Left cardiac atrium (tissue), 4 donors: ENCODE measurements at regions not wholly inside any gene's neighbourhood (a gene's known extent, or its start where the extent isn't known, plus 50 kb on each side); places are given as distances from the start of the nearest gene placed in this dataset.

Experiments used
- ATAC-seq, 2 donors: fragments of 200-7000 bp; cut with Tn5 transposase; one replicate each; pipeline ENCODE4 v1.9.1; 2020; ENCODE audit warnings: mild to moderate bottlenecking in 2 of 2, moderate library complexity in 2 of 2
- DNase-seq: peaks from one replicate; pipeline ENCODE4 v3.0.0-alpha.2; 2020
- intact Hi-C, 2 donors: fragments of 100-400 bp; cut with DNase I; formaldehyde crosslinking; loops; one replicate each; pipeline versions ENCODE4 v1.14.1 to v1.15.1; 2022 to 2023
- donor health status: DM: no; HTN: yes; CAD: no.
- donor health status: DM: no; HTN: yes; CAD: no; lungs with severe emphysema.
- donor health status: DM: yes; HTN: yes; CAD: no.
- donor health status: Dilated cardiomyopathy.

DNA sequence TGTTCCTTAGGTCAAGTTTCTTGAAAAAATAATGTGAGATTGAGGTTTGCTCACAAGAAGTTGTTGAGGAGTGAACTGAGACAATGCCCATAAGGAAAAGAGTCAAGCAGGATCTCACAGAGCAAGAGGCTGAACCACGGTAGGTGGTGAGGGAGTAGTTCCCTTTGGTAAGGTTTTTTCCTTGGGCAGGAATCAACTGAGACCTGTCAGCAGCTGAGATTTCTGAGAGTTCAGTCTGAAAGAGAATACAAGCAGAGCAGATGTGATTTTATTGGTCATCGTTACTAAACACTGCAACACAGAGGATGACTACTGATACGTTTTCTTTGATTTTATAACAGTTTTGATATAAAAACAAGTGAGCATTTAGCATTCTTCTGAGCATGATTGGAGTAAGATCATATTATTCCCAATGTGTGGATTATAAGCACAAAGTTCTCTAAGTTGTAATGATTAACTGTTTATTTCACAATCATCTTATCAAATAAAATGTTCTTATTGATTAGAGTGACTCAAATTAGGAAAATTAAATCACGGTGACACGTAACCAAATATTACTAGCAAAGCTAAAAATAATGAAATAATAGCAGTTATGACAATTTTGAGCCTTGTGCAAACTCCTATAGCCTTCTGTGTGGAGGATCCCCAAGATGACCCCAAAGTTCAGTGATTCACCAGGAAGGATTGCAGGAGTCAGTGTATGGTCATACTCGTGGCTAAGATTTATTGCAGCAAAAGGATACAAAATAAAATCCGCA lies 346.2 kb upstream of the ZNF717 start:
- no peak for ATAC-seq
- intact Hi-C loops = no loop called here
- DNase-seq = no peak

DNA sequence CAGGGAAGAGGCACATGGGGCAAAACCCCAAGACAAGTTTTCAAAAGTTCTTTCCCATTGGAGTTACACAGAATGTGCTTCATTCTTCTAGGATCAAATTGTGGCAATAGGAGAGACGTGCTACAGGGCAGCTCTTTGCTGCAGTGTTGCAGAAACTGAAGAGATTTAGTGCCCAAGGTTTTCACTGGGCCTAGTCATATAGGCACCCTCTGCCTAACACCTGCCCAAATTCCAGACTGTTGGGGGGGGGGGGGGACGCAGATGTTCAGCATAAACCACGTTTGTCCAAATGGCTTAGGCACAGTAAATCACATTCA lies 346.8 kb upstream of the ZNF717 start:
- intact Hi-C loops = no loop called here
- no peak for DNase-seq

DNA sequence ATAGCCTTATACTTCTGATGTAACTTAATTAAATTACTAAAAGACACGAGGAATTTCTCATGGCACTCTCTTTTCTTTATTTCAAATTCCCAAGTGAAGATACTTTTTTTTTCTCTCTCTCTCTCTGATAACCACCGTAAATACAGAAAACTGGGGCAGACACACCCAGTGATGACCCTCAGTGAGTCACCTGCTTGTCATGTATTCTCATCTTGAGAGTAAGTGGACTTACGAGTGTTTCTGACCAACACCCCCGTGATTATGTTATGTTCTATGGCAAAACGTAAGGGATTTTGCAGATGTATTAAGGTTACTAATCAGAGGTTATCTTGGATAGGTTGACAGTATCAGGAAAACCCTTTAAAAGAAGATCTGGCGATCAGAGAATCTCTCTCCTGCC lies 348.8 kb upstream of the ZNF717 start:
- intact Hi-C loops = no loop called here
- ATAC-seq = no peak
- no peak for DNase-seq

More for the DNA sequence above, 346.8 kb upstream of the ZNF717 start:
- ATAC-seq = no peak

DNA sequence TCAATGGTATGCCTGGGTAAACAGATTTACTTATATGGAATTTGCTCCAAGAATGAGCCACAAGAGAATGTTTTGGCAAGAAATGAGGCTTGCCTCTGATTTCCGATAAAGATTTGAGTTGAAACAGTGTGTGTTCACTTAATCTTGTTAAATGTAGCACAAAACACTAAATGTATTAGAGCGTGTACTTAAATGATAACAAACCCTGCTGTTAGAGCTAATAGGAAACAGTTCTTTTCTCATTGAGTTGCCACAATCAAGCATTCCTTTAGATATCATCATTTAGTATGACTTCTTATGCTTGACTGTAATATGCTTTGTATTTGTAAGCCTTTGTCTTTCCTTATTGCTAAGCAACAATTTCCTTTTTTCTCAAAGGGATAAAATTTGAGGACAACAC lies 353.6 kb upstream of the ZNF717 start:
- intact Hi-C loops = no loop called here
- no peak for DNase-seq
- no peak for ATAC-seq

DNA sequence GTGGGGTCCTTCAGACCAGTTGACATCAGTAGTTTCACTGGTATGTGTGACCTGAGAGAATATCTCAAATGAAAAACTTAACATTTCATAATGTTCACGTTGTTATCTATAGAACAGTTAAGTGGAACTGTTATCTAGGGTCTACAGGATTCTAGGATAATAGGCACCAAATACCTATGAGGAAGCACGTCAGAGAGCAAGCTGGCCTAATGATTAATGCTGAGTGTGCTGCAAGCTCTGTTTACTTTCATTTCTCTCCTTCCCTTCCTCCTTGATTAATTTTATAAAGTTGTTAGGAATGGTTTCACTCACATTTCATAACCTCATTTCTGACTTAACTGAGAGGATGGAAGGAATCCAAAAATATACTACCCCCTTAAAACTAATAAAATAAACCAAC lies 362.5 kb upstream of the ZNF717 start:
- no peak for ATAC-seq
- intact Hi-C loops = no loop called here
- DNase-seq = no peak

DNA sequence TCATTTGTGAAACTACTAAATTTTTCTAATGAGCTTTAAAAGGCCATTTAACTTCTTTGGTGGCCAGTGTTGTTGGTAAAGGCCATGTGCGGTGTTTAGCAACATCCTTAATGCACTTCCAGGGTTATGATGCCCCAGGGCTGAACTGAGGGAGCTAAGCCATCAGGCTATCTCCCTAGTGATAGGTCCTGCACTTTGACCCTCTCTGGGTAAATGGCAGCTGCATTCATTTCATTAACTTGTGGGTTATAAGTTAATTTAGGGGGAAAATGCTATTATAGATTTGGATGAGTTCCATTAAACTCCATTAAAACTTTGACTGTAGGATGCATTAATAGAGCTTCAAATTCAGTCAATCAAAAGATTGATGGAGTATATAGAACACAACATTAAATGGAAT lies 366.7 kb upstream of the ZNF717 start:
- intact Hi-C loops = no loop called here
- no peak for DNase-seq
- ATAC-seq = no peak

DNA sequence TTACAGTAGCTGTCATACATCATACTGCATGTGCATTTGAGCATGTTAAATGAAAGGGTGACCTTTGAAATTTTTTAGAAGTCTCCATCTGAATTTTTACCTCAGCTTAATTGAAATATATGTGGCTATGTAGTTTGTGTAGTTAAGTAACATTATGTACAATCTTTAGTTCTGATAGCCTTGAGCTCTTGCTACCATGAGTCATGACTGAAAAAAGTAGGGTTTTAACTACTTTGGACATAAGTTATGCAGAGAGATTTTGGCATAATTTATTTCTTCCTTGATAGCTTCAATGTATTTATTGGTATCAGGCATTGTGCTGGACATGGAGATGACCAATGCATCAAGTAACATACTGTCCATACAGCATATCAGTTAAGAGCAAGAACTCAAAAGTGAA lies 376.5 kb upstream of the ZNF717 start:
- intact Hi-C loops = no loop called here
- DNase-seq (no peak), ATAC-seq (no peak)

DNA sequence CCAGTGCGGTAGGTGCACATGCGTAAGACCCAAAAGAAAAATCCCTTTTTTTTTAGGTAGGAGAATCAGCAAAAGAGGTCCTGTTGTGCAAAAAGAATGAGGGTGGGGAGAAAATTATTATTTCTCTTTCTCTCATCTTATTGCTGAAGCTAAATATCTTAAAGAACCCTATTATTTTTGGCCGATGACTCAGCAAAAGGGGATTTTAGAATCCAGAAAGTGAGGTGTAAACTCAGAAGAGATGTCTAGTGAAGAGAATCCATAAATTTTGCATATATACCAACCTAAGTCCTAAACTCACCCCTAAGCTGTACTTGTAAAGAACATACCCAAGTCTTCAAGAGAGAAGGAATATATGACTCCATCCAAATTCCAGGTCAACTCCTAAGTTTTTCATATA lies 386.3 kb upstream of the ZNF717 start:
- intact Hi-C loops = no loop called here
- ATAC-seq = no peak

DNA sequence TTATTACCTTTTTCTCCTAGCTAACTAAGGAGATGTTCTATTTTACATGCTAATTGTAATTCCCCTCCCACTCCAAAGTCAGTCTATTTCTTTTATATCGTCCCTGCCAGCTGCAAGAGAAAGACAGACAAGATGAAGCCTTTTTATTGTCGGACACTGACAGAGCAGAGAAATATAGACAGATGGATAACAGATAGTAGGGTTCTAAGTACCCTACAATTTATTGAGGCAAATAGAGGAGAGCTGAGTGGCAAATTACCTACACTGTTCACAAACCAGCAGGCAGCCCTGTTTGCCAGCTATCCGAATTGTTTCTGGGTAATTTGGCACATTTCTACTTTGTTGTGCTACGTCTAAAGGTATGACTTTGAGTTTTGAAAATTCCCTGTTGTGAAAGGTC lies 392.3 kb upstream of the ZNF717 start:
- intact Hi-C loops = no loop called here

More for the DNA sequence above, 386.3 kb upstream of the ZNF717 start:
- no peak for DNase-seq

DNA sequence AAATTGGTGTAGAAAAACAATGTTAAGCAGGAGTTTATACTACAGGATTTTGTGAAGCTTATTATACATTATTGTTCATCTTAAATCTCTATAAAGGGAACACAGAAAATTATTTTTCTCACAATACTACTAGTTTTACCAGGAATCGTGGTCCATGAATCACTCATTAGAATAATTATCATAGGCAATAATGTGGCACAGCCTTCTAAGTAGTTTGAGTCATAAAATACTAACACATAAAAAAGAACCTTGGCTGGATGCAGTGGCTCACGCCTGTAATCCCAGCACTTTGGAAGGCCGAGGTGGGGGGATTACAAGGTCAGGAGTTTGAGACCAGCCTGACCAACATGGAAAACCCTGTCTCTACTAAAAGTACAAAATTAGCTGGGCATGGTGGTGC lies 393.1 kb upstream of the ZNF717 start:
- ATAC-seq (no peak), DNase-seq (no peak)
- intact Hi-C loops = no loop called here

More for the DNA sequence above, 392.3 kb upstream of the ZNF717 start:
- ATAC-seq = no peak
- no peak for DNase-seq

DNA sequence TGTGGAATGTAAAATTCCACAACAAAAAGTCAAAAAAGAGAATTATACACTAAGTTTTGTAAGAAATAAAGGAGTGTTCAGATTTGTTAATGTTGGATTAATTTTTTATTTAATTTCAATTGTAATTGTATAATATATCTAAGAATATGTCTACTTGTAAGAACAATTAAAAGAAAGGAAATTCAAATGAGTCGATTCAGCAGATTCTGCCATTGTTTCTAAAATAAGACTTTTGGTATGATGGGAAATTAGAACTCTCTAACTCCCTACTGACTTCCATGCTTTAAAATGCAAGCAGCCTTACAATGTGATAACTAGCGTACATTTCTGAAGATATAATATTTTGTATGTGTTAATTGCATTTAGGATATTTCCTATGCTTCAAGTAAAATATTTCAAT lies 395.9 kb upstream of the ZNF717 start:
- ATAC-seq (no peak), DNase-seq (no peak)
- intact Hi-C loops = no loop called here

DNA sequence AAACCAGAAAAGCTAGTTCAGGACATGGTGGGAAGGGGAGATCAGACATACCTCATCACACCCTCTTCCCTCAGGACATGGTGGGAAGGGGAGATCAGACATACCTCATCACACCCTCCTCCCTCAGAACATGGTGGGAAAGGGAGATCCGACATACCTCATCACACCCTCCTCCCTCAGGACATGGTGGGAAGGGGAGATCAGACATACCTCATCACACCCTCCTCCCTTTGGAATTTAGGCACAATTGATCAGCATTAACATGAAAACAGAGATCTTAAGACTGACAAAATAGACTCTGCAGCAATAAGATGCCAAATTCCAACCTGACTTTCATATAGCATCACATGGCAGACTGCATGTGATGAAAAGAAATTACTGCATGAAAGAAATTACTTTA lies 412.7 kb upstream of the ZNF717 start:
- intact Hi-C loops = no loop called here
- no peak for ATAC-seq
- no peak for DNase-seq

DNA sequence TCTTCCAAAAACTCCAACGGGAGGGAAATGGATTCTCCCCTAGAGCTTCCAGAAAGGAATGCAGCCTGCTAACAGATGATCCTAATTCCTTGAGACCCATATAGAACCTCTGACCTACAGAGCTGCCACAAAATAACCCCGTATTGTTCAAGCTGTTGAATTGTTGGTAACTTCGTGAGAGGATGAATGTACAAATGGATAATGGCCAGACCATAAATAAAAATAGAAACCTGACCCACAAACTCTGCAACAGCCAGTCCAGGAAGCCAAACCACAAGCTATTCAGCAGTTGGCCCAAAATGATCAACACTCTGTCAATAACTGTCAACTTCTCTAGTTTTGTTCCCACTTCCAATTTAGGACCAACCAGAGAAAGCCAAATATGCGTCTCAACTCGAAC lies 414.0 kb upstream of the ZNF717 start:
- no peak for ATAC-seq
- DNase-seq = no peak

DNA sequence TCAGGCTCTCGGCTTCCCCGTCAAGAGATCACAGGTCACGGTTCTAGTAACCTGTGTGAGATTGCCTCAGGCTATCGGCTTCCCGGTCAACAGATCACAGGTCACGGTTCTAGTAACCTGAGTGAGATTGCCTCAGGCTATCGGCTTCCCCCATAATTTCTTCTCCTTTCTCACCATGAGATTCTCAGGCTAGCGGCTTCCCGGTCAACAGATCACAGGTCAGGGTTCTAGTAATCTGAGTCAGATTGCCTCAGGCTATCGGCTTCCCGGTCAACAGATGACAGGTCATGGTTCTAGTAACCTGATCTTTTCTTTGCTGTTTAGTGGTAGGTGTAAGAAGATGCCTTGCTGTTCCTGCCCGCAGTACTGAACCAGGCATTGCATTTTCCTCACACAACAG lies 418.2 kb upstream of the ZNF717 start:
- no peak for DNase-seq
- no peak for ATAC-seq
- intact Hi-C loops = no loop called here

More for the DNA sequence above, 414.0 kb upstream of the ZNF717 start:
- intact Hi-C loops = no loop called here

DNA sequence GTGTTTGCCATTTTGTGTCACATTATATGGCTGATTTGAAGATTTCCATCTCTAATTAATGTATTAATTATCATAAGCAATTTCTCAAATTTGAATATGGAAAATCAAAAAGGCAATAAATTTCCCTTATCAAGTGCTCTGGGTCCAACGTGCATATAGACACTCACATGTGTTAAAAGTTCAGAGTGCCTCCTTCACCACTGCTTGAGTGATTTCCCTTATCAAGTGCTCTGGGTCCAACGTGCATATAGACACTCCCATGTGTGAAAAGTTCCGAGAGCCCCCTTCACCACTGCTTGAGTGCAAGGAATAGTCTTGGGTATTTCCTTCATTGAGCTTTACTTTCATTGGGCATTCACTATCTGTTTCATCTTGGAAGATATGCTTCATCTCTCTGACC lies 421.0 kb upstream of the ZNF717 start:
- intact Hi-C loops = no loop called here
- ATAC-seq (no peak), DNase-seq (no peak)

DNA sequence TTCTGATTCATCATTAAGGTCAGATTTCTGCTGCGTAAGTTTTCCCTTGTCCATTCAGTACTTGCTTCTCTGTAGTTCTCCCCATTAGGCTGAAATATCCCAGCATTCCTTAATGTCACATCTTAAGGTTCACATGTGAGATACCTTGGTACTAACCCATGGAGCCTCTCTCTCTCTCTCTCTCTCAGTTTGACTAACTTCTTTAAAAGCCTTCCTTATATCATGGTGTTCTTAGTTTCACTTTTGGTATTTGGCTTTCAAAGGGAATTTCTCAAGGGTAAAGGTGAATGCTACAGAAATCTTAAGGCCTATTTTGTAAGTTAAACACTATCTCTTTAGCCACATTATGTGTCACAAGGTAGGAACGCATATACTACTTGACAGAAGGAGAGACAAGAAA lies 427.3 kb upstream of the ZNF717 start:
- ATAC-seq (no peak), DNase-seq (no peak)
- intact Hi-C loops = no loop called here

DNA sequence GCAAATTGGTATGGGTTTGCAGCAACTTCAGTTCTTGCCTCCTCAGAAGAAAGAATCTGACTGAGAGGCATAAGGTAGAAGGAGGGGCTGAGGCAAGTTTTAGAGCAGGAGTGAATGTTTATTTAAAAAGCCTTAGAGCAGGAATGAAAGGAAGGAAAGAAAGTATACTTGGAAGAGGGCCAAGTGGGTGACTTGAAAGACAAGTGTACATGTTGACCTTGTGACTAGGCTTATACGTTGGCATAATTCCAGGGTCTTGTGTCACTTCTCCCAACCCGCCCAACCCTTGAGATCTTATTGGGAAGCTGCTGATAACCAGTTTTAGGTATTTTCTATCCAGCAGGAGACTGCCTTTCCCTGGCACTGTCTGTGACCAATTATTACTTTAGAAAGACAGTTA lies 436.9 kb upstream of the ZNF717 start:
- ATAC-seq (no peak), DNase-seq (no peak)
- intact Hi-C loops = no loop called here

DNA sequence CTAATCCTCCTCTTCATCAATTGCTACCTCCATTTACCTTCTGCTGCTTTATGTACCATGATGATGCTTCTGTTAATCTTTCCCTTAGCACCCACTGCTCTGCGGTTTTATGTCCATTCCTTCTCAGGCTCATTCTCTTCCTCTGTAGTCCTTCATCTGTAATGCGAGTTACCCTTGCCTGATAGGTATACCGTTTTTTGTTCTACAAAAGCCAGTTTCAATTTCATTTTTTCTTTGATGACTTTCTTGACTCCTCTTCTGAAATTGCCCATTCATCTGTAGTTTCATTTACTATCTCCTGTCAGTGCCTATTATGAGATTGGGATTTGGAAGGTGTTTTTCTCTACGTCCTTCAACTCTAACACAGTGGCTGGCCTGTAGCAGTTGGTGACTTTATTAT lies 445.9 kb upstream of the ZNF717 start:
- intact Hi-C loops = no loop called here
- ATAC-seq = no peak
- DNase-seq = no peak

DNA sequence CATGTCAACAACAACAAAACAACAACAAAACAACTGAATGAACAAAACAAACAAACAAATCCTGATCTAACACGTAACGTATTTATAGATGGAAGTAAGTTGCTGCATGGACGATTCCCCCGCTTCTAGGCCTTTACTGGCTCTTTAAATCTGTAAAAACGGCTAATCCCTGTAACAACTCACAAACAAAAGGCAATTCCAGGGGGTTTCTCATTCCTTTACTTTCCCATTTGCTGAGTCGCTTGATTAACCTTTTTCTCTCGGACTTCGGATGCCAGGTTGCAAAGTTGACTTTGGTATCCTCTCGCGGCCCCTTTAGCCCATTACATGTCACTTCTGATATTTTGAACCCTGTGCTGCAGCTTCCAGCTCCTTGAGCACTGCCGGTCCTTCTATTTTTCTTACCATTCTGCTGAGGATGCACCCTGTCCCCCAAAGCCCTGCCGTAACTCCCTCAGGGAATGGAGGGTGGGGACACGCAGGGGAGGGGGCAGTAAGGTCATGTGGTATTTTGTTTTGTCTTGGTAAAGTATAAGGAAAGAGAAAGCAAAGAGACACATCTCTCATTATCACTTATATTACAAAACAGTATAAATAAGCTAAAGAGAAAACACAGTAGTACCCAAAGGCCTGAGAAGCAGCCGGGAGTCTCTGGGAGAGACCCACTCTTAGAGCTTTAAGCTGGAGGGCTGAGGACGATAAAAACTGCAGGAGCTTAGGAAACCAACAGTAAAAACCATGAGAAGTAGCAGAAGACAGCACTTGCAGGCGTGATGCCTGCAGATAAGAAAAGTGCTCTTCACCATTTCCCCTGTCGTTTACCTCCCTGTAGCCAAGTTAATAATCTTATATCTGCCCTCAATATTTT lies 457.8 kb upstream of the ZNF717 start:
- intact Hi-C loops = no loop called here
- DNase-seq (no peak), ATAC-seq (no peak)

DNA sequence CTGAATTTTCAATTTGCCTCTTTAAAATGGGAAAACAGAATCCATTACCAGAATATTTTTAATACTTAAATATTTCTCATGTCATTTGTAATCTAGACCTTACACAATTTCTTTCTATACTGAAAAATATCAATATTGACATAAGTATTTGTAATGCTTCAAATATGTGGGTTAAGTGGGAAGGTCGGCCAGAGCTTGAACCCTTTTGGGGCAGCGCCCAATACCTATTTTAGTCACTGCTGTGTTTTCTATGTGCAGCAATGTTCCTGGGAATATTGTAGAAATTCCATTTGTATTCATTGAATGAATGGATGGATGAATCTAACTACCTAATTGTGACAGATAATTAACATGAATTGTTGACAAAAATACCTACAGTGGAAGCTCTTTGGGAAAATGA lies 459.7 kb upstream of the ZNF717 start:
- DNase-seq (no peak), ATAC-seq (no peak)
- intact Hi-C loops = no loop called here

DNA sequence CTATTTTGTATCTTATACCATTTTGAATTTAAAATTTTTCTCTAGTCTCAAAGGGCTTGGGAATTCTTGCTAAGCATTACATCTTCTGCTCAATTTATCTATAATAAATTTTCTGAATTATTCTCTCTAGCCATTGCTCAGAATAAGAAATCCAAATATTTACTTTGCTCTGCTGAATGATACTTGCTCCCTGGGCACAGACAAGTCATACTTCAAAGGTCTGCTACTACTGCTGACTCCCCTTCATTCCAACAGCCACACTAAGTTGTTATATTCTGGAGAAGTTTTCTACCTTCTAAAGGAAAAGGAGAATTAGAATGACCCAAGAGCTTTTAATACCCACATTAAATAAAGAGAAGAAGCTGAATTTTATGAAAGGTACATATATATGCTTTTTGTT lies 460.3 kb upstream of the ZNF717 start:
- ATAC-seq (no peak), DNase-seq (no peak)
- intact Hi-C loops = no loop called here
